Thymus (tissue), 11 donors: ENCODE measurements at regions not wholly inside any gene's neighbourhood (a gene's known extent, or its start where the extent isn't known, plus 50 kb on each side); places are given as distances from the start of the nearest gene placed in this dataset.

Experiments
- DNase-seq, 9 donors: peaks; one replicate each; pipeline ENCODE4 v3.0.0-alpha.2; 2013; ENCODE audit warnings: low spot score in 9 of 9, low read depth in 6 of 9, missing footprints in 1 of 9
- H3K27ac ChIP-seq, 2 donors: one replicate each; pipeline ENCODE4 v1.5.1; 2013; ENCODE audit warnings: control low read depth in 1 of 2, low read depth in 1 of 2, low read length in 1 of 2, mild to moderate bottlenecking in 1 of 2, moderate library complexity in 1 of 2
- H3K27me3 ChIP-seq, 2 donors: one replicate each; pipeline ENCODE4 v1.5.1; 2013; ENCODE audit warnings: low read length in 1 of 2; ENCODE audit not compliant: control insufficient read depth in 2 of 2, insufficient read depth in 1 of 2
- H3K36me3 ChIP-seq, 2 donors: one replicate each; pipeline ENCODE4 v1.5.1; 2013; ENCODE audit warnings: low read length in 1 of 2, mild to moderate bottlenecking in 1 of 2, moderate library complexity in 1 of 2; ENCODE audit not compliant: control insufficient read depth in 2 of 2, insufficient read depth in 2 of 2
- H3K4me1 ChIP-seq, 2 donors: one replicate each; pipeline ENCODE4 v1.5.1; 2013; ENCODE audit warnings: low read length in 2 of 2; ENCODE audit not compliant: control insufficient read depth in 2 of 2, insufficient read depth in 2 of 2
- H3K4me3 ChIP-seq, 2 donors: one replicate each; pipeline ENCODE4 v1.5.1; 2013; ENCODE audit warnings: low read length in 2 of 2, control low read depth in 1 of 2, mild to moderate bottlenecking in 1 of 2
- H3K9me3 ChIP-seq, 2 donors: one replicate each; pipeline ENCODE4 v1.5.1; 2013; ENCODE audit warnings: low read length in 1 of 2, mild to moderate bottlenecking in 1 of 2; ENCODE audit not compliant: control insufficient read depth in 2 of 2, insufficient read depth in 1 of 2
- WGBS: extraction: QIAGEN DNeasy Blood & Tissue Kit; methylation state at CpG from one replicate; pipeline ENCODE4 v1.1.7; 2013; 5-methylcytosine and 5-hydroxymethylcytosine counted together
- donor health status: healthy.

DNA sequence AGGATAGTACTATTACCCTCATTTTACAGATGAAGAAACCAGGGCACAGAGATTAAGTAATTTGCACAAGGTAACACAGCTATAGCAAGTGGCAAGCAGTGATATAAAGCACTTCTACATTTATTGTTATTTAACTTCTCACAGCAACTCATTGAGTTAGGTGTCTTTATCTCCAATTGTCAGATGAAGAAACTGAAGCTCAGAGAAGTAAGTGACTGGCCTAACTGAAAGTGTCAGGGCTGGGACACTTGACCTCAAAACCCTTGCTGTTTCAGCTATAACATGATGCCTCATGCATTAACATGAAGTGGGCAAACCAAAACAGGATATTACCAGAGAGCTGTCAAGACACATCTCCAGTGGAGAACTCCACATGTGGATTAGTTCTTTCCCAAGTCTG, 65.8 kb upstream of the LEKR1 start:
- no peaks in the 10 kb centered on the region for H3K36me3 ChIP-seq
- DNase-seq = no peak

DNA sequence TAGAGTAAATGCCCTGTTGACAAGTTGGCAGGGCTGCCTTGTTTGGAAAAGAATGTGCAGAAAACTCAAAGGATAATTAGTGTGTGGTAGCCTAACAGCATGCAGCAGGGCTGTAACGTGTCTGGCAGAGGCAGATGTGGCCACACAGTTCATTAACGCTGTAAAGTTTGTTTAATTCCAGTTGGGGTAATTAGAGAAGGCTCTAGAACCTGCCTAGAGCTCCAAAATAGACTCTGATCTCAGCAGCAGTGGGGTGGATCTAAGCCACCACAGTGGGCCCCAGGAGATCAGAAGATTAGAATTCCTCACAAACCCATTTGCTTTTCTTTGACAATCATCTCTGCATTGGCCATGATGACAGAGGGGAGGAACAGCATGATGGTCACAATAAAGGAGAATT, 65.1 kb upstream of the LEKR1 start:
- DNase-seq = no peak
- 89% methylated on average over 2 of the region's 2 CpGs for WGBS
- no peak overlapping the region for H3K4me3 ChIP-seq
- H3K27ac ChIP-seq = peak overlapping the region in 1 of 2 donors; percentile 18
- no peaks in the 10 kb centered on the region for H3K9me3 ChIP-seq
- H3K4me1 ChIP-seq = no peaks in the 10 kb centered on the region
- no peaks in the 10 kb centered on the region for H3K27me3 ChIP-seq
- no peaks in the 10 kb centered on the region for H3K36me3 ChIP-seq

More for the DNA sequence above, 65.8 kb upstream of the LEKR1 start:
- Histone ChIP-seq H3K4me1 (no peaks in the 10 kb centered on the region), H3K27me3 (no peaks in the 10 kb centered on the region), H3K9me3 (no peaks in the 10 kb centered on the region), H3K4me3 (no peak overlapping the region), H3K27ac (no peak overlapping the region)

DNA sequence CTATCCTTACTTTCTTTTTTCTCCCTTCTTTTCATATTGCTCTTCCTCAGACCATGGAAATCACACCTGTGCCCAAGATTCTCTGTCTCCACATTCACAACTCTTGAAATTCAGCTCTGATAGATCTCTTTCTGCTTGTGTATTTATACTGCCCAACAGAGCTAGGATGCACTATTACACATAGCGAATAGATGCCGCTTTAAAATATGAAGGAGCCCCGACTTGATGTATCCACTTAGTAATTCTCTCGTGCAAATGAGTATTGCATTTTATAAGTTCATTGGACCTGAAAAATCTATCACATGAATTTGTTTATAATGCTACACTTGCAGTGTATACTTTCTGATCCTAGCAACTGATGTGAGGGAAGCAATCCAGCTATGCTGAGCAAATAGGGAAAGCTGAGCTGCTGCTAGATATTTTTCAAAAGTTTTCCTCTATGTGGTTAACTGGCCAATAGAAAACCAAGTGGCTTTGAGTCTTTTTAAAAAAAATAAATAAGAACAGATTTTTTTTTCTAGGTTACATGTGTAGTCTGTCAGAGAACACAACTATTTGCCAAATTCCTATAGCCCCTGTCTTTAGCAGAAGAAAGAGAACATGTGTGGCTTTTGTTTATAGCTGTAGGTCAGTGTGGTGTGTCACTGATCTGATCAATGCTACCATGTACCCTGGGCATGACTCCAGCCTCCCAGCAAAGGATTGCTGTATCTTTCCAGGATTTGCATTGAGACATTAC, 64.3 kb upstream of the LEKR1 start:
- H3K4me3 ChIP-seq = no peak overlapping the region
- WGBS = 87% methylated on average over 4 of the region's 4 CpGs
- no peaks in the 10 kb centered on the region for H3K36me3 ChIP-seq
- no peaks in the 10 kb centered on the region for H3K9me3 ChIP-seq
- no peaks in the 10 kb centered on the region for H3K27me3 ChIP-seq
- DNase-seq = no peak
- no peak overlapping the region for H3K27ac ChIP-seq
- H3K4me1 ChIP-seq = no peaks in the 10 kb centered on the region

DNA sequence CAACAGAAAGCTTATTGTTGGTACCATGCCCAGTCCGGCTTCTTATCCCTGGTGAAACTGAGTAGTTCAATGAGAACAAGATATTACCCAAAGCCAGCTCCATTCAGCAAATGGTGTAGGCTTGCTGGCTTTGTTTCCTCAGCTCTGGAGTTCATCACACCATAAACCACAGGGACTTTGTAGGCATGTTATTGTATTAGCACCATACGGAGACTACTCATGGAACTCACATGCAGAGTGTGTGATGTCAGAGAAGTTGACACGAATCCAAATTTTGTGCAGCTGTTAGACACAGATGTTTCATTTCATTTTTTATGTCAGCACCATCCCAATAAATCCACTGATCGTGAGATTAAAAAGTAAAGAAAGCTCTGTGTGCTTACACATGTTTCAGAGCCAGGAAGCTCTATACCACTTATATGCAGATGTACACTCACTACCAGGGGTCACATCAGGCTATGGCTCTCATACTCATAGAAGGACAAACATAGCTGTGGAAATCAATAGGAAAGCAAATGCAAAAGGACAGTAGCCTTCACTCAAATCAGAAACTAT, 63.4 kb upstream of the LEKR1 start:
- no peaks in the 10 kb centered on the region for H3K4me1 ChIP-seq
- no peaks in the 10 kb centered on the region for H3K9me3 ChIP-seq
- H3K27ac ChIP-seq = no peak overlapping the region
- WGBS = 93% methylated on average over 4 of the region's 4 CpGs
- H3K36me3 ChIP-seq = no peaks in the 10 kb centered on the region
- no peaks in the 10 kb centered on the region for H3K27me3 ChIP-seq
- no peak overlapping the region for H3K4me3 ChIP-seq
- DNase-seq = no peak

DNA sequence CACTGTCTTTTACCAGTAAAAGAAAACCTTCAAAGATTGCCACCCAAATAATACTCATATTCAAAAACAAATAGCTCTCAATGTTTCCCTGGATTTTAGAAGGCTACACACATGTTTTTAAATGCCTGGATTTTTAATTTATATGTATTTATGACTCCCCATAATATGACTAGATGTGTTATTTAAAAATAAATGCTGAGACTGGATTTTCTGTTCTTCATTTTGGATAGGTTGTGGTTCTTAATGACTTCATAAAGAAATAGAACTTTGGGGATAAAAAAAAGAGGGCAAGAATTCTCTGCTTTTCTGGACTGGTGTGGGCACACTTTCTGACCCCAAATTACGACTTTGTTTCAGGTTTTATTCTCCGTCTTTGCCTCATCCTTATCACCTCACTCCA, 62.8 kb upstream of the LEKR1 start:
- Histone ChIP-seq H3K4me1 (no peaks in the 10 kb centered on the region), H3K36me3 (no peaks in the 10 kb centered on the region), H3K4me3 (no peak overlapping the region), H3K27me3 (no peaks in the 10 kb centered on the region), H3K9me3 (no peaks in the 10 kb centered on the region), H3K27ac (no peak overlapping the region)
- DNase-seq = no peak
- WGBS = 98% methylated on average over 2 of the region's 2 CpGs

DNA sequence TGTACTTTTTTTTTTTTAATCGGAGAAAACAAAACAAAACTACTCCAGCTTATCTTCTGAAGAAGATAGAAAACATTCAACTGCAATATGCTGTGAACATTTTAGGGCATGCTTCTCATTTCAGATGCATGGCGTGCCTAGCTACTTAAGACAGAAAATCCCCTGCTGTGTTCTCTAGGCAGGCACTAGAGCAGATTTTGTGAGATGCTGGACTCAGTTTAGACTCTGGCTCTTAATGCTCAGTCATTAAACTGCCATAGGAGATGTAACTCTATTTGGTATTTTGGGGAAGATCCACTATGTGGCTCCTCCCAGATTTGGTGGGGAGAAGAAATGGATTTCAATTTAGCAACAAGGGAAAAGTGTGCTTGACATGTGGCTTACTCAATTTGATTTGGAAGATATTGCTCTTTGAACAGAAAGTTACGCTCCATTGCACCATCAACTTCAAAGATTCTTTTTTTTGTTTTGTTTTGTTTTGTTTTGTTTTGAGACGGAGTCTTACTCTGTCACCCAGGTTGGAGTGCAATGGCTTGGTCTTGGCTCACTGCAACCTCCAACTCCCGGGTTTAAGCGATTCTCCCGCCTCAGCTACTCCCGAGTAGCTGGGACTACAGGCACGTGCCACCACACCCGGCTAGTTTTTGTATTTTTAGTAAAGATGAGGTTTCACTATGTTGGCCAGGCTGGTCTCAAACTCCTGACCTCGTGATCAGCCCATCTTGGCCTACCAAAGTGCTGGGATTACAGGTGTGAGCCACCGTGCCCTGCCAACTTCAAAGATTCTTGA, 62.0 kb upstream of the LEKR1 start:
- Histone ChIP-seq H3K36me3 (no peaks in the 10 kb centered on the region), H3K27me3 (no peaks in the 10 kb centered on the region), H3K4me3 (no peak overlapping the region), H3K27ac (no peak overlapping the region), H3K9me3 (no peaks in the 10 kb centered on the region), H3K4me1 (no peaks in the 10 kb centered on the region)
- WGBS = 95% methylated on average over 12 of the region's 12 CpGs
- DNase-seq = no peak

DNA sequence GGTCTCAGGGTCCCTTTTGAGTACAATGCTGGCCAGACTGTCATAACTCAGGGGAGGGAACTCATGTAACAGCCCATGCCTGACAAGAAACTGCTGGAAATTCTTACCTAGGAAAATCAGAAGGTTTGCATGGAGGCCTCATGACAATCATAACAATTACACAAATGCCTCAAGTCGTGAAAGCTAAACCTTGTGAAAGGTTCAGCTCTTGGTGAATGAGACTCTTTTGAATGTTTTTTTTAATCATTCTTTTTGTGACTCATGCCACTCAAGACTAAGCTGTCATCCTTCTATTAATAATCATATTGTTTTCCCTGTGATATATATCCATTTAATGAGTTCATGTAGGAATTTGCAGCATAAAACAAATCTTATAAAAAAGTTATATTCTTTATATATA, 61.4 kb upstream of the LEKR1 start:
- DNase-seq = no peak
- Histone ChIP-seq H3K9me3 (no peaks in the 10 kb centered on the region), H3K4me3 (no peak overlapping the region), H3K4me1 (no peaks in the 10 kb centered on the region), H3K27me3 (no peaks in the 10 kb centered on the region), H3K36me3 (no peaks in the 10 kb centered on the region), H3K27ac (no peak overlapping the region)
- 94% methylated on average over 1 of the region's 1 CpG for WGBS

DNA sequence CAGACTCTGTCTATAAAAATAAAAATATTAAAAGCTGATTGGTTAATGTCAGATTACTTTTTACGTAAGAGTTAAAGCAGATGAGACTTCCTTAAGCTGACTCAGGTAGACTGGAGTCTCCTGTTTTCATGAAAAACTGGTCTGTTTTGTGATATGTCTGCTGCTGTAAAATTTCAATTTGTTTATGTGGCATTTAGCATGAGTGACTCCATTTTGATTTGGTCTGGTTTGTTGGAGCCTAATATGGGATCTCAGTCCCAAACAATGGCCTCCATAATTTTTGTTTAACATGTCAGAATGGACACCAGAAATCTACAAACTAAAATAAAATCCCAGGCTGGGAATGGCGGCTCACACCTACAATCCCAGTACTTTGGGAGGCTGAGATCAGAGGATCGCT, 57.8 kb upstream of the LEKR1 start:
- Histone ChIP-seq H3K27ac (no peak overlapping the region), H3K36me3 (no peaks in the 10 kb centered on the region), H3K4me3 (no peak overlapping the region), H3K27me3 (no peaks in the 10 kb centered on the region), H3K4me1 (no peaks in the 10 kb centered on the region), H3K9me3 (no peaks in the 10 kb centered on the region)
- DNase-seq = no peak
- WGBS = over 99% methylated on average over 3 of the region's 3 CpGs
